Fibroblast of lung (primary cell): ENCODE measurements at regions not wholly inside any gene's neighbourhood (a gene's known extent, or its start where the extent isn't known, plus 50 kb on each side); places are given as distances from the start of the nearest gene placed in this dataset.

Experiments
- DNase-seq, 2 donors: peaks; one replicate each; pipeline versions ENCODE4 v3.0.0 to v3.0.0-alpha.2; 2010; ENCODE audit warnings: low read depth in 2 of 2
- H2AFZ ChIP-seq: 2 replicates; pipeline ENCODE4 v1.5.1; 2012; ENCODE audit warnings: low read length, control low read depth, inconsistent platforms
- H3K27ac ChIP-seq: 2 replicates; pipeline ENCODE4 v1.5.1; 2011; ENCODE audit warnings: low read length, control low read depth; ENCODE audit not compliant: insufficient read depth
- H3K27me3 ChIP-seq: 2 replicates; pipeline ENCODE4 v1.5.1; 2011; ENCODE audit warnings: mild to moderate bottlenecking, low read length; ENCODE audit not compliant: control insufficient read depth, insufficient read depth
- H3K36me3 ChIP-seq: 2 replicates; pipeline ENCODE4 v1.5.1; 2011; ENCODE audit warnings: low read length; ENCODE audit not compliant: control insufficient read depth, insufficient read depth
- H3K4me1 ChIP-seq: 2 replicates; pipeline ENCODE4 v1.5.1; 2011; ENCODE audit warnings: low read length; ENCODE audit not compliant: control insufficient read depth, insufficient read depth; ENCODE audit errors: extremely low read depth
- H3K4me2 ChIP-seq: 2 replicates; pipeline ENCODE4 v1.5.1; 2011; ENCODE audit warnings: low read length, control low read depth; ENCODE audit not compliant: insufficient read depth; ENCODE audit errors: extremely low read depth
- H3K4me3 ChIP-seq, 4 experiments: fragments of 200-600 bp in 1 of 4; sonication (generic) in 1 of 4; replicated peaks in 1 of 4; 2 replicates each; pipeline ENCODE4 v1.5.1; 2011 to 2016; ENCODE audit warnings: low read length in 4 of 4, low read depth in 3 of 4, mild to moderate bottlenecking in 3 of 4, control low read depth in 2 of 4, inconsistent platforms in 1 of 4, mixed read lengths in 1 of 4; ENCODE audit not compliant: insufficient read depth in 1 of 4; ENCODE audit errors: control extremely low read depth in 1 of 4
- H3K79me2 ChIP-seq: 2 replicates; pipeline ENCODE4 v1.5.1; 2012; ENCODE audit warnings: mild to moderate bottlenecking, low read length, inconsistent platforms; ENCODE audit not compliant: control insufficient read depth, insufficient read depth
- H3K9ac ChIP-seq: 2 replicates; pipeline ENCODE4 v1.5.1; 2011; ENCODE audit warnings: mild to moderate bottlenecking, low read length, control low read depth; ENCODE audit not compliant: insufficient read depth
- H3K9me3 ChIP-seq: 2 replicates; pipeline ENCODE4 v1.5.1; 2012; ENCODE audit warnings: low read depth, low read length; ENCODE audit not compliant: control insufficient read depth, insufficient read depth
- H4K20me1 ChIP-seq: 2 replicates; pipeline ENCODE4 v1.5.1; 2011; ENCODE audit warnings: low read length; ENCODE audit not compliant: control insufficient read depth, insufficient read depth; ENCODE audit errors: extremely low read depth
- EZH2 ChIP-seq: IDR thresholded peaks from 2 replicates; pipeline ENCODE4 v1.5.1; 2012; ENCODE audit warnings: low read length, control low read depth, mild to moderate bottlenecking; ENCODE audit errors: missing control alignments
- TF ChIP-seq, protein P1 (sequence below), 2 donors: IDR thresholded peaks in 1 of 2; conservative IDR thresholded peaks in 1 of 2; 1 replicate in 1 of 2; 2 replicates in 1 of 2; pipeline ENCODE4 v1.5.1; 2011 to 2012; ENCODE audit warnings: low read length in 2 of 2, control low read depth in 1 of 2, inconsistent platforms in 1 of 2, low read depth in 1 of 2, mild to moderate bottlenecking in 1 of 2

- Histone ChIP-seq H3K4me3 (no peak overlapping the region), H3K27me3 (no peaks in the 10 kb centered on the region), H3K9me3 (no peaks in the 10 kb centered on the region), H3K79me2 (no peaks in the 10 kb centered on the region), H3K36me3 (no peaks in the 10 kb centered on the region), H3K4me2 (no peak overlapping the region), H3K27ac (no peak overlapping the region), H3K4me1 (peaks cover 2% of the 10 kb centered on the region), H2AFZ (no peak overlapping the region), H3K9ac (no peak overlapping the region), H4K20me1 (no peaks in the 10 kb centered on the region)
- peak; percentile 25 to 89 for DNase-seq
- no peak for TF ChIP-seq EZH2
These were observed 1469.7 kb upstream of the PIK3C3 start for GRCh38 chr18:40485318-40485717.

GRCh38 chr18:40473221-40474029 lies 1481.6 kb upstream of the PIK3C3 start:
- Histone ChIP-seq H3K27ac (no peak overlapping the region), H2AFZ (no peak overlapping the region)
- peak in 1 of 2 donors; percentile 39 for DNase-seq

DNA sequence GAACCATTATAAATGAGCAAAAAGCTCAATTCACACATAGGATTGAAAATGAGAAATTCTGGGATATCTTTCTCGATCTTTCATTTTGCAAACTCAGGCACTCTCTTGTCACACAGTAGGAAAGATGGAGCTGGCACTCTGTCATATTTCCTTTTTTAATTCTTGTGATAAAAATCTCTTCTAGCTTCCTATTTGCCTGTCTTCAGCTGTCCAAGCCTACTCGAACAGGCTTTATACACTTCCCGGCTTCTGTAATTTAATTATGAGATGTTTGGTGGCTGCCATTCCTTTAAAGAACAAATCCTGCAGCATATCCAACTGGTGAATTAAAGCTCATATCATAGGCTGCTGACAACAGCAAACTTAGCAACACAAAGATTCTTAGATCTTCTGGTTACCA lies 1484.3 kb upstream of the PIK3C3 start:
- Histone ChIP-seq H3K9ac (no peak overlapping the region), H3K4me3 (no peak overlapping the region), H3K9me3 (no peaks in the 10 kb centered on the region), H3K36me3 (no peaks in the 10 kb centered on the region), H3K79me2 (no peaks in the 10 kb centered on the region), H3K27ac (no peak overlapping the region), H3K4me2 (no peak overlapping the region), H2AFZ (no peak overlapping the region), H4K20me1 (no peaks in the 10 kb centered on the region), H3K4me1 (no peaks in the 10 kb centered on the region), H3K27me3 (no peaks in the 10 kb centered on the region)
- TF ChIP-seq EZH2, result no peak
- TF ChIP-seq, protein P1, sequence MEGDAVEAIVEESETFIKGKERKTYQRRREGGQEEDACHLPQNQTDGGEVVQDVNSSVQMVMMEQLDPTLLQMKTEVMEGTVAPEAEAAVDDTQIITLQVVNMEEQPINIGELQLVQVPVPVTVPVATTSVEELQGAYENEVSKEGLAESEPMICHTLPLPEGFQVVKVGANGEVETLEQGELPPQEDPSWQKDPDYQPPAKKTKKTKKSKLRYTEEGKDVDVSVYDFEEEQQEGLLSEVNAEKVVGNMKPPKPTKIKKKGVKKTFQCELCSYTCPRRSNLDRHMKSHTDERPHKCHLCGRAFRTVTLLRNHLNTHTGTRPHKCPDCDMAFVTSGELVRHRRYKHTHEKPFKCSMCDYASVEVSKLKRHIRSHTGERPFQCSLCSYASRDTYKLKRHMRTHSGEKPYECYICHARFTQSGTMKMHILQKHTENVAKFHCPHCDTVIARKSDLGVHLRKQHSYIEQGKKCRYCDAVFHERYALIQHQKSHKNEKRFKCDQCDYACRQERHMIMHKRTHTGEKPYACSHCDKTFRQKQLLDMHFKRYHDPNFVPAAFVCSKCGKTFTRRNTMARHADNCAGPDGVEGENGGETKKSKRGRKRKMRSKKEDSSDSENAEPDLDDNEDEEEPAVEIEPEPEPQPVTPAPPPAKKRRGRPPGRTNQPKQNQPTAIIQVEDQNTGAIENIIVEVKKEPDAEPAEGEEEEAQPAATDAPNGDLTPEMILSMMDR (conservative IDR thresholded peaks at IDR 0.05 in 1 of 2, IDR thresholded peaks at IDR 0.05 in 1 of 2; ENCODE audit: low read depth in 1 of 2, low read length in 2 of 2), result no peak
- DNase-seq, result no peak

More at GRCh38 chr18:40473221-40474029, 1481.6 kb upstream of the PIK3C3 start:
- Histone ChIP-seq H3K79me2 (no peaks in the 10 kb centered on the region), H3K27me3 (no peaks in the 10 kb centered on the region), H3K9me3 (no peaks in the 10 kb centered on the region), H3K9ac (no peak overlapping the region), H3K4me1 (no peaks in the 10 kb centered on the region), H3K4me3 (no peak overlapping the region), H3K36me3 (no peaks in the 10 kb centered on the region), H3K4me2 (no peak overlapping the region), H4K20me1 (no peaks in the 10 kb centered on the region)
- TF ChIP-seq, protein P1 (conservative IDR thresholded peaks at IDR 0.05 in 1 of 2, IDR thresholded peaks at IDR 0.05 in 1 of 2; ENCODE audit: low read depth in 1 of 2, low read length in 2 of 2), result no peak
- no peak for TF ChIP-seq EZH2
